ENCODE measurements at regions not wholly inside any gene's neighbourhood (a gene's known extent, or its start where the extent isn't known, plus 50 kb on each side); places are given as distances from the start of the nearest gene placed in this dataset.

GRCh38 chr2:192628017-192628416 lies 433.3 kb upstream of the TMEFF2 start (continued):
- TF ChIP-seq CBX5 (IDR thresholded peaks at IDR 0.05; ENCODE audit: low read depth, low read length): no peak

- Histone ChIP-seq H4K91ac (replicated peaks; ENCODE audit: insufficient read length, low read length) (no peak overlapping the region), H2BK120ac (replicated peaks; ENCODE audit: low read depth, low read length) (no peak overlapping the region), H3K18ac (ENCODE audit: extremely low read depth, low read length) (no peak overlapping the region), H3K9me3 (ENCODE audit: insufficient read depth in 2 of 2, low read depth in 1 of 2, low read length in 1 of 2) (no peaks in the 10 kb centered on the region), H3K4me3 (ENCODE audit: extremely low read depth in 1 of 4, insufficient read depth in 2 of 4, low read depth in 3 of 4, low read length in 4 of 4) (no peak overlapping the region), H2BK15ac (ENCODE audit: low read length) (no peak overlapping the region), H3K27ac (ENCODE audit: low read depth, low read length) (no peak overlapping the region), H3K14ac (ENCODE audit: insufficient read length) (no peak overlapping the region), H3K36me3 (ENCODE audit: control insufficient read depth in 2 of 4, insufficient read depth in 4 of 4, low read length in 3 of 4) (no peaks in the 10 kb centered on the region), H3K79me2 (ENCODE audit: control insufficient read depth in 1 of 2, insufficient read depth in 2 of 2, low read length in 2 of 2) (no peaks in the 10 kb centered on the region), H2BK5ac (ENCODE audit: low read depth, low read length) (no peak overlapping the region), H4K8ac (ENCODE audit: extremely low read depth, insufficient read depth, low read length) (no peak overlapping the region), H2BK20ac (ENCODE audit: low read length) (no peak overlapping the region), H3K4me2 (ENCODE audit: insufficient read depth in 1 of 2, low read depth in 2 of 2, low read length in 2 of 2) (no peak overlapping the region), H4K5ac (ENCODE audit: insufficient read length, low read depth, low read length) (no peak overlapping the region), H3K27me3 (replicated peaks in 1 of 4; ENCODE audit: control insufficient read depth in 3 of 4, extremely low read depth in 1 of 4, insufficient read depth in 3 of 4, low read length in 3 of 4) (no peaks in the 10 kb centered on the region), H2AFZ (ENCODE audit: low read length) (no peak overlapping the region), H3K56ac (replicated peaks; ENCODE audit: insufficient read length, low read depth, low read length) (no peak overlapping the region), H3K4ac (replicated peaks; ENCODE audit: insufficient read length, low read depth, low read length) (no peak overlapping the region), H3K9ac (replicated peaks in 1 of 4; ENCODE audit: extremely low read depth in 1 of 4, low read depth in 3 of 4, low read length in 3 of 4) (no peak overlapping the region), H3K23ac (ENCODE audit: insufficient read length) (no peak overlapping the region), H3K79me1 (ENCODE audit: low read depth, low read length) (no peaks in the 10 kb centered on the region), H3K23me2 (ENCODE audit: low read depth, low read length) (no peaks in the 10 kb centered on the region), H2AK5ac (ENCODE audit: low read depth, low read length) (no peak overlapping the region), H4K20me1 (replicated peaks in 1 of 2; ENCODE audit: control insufficient read depth in 1 of 2, insufficient read depth in 2 of 2, low read length in 2 of 2) (no peaks in the 10 kb centered on the region), H3K4me1 (replicated peaks in 1 of 4; ENCODE audit: control insufficient read depth in 3 of 4, insufficient read depth in 4 of 4, low read length in 3 of 4) (no peaks in the 10 kb centered on the region), H2BK12ac (ENCODE audit: low read depth, low read length) (no peak overlapping the region)
- no peak for FAIRE-seq
- no peak for DNase-seq (ENCODE audit: low read depth in 1 of 2, low spot score in 2 of 2)
- ChIA-PET POLR2A (ENCODE audit: partially characterized antibody) (no interaction called here), CTCF (ENCODE audit: partially characterized antibody) (no interaction called here)
- TF ChIP-seq EGR1 (IDR thresholded peaks at IDR 0.05; ENCODE audit: borderline replicate concordance, low read depth, low read length): no peak
- TF ChIP-seq JUN (IDR thresholded peaks at IDR 0.05; ENCODE audit: low read depth, low read length): no peak
- TF ChIP-seq MAX (IDR thresholded peaks at IDR 0.05): no peak
- TF ChIP-seq RFX5 (IDR thresholded peaks at IDR 0.05; ENCODE audit: borderline replicate concordance, low read depth, low read length): no peak
- no peak for TF ChIP-seq RBBP5 (IDR thresholded peaks at IDR 0.05; ENCODE audit: borderline replicate concordance, low read depth, low read length)
- no peak for TF ChIP-seq HDAC6 (IDR thresholded peaks at IDR 0.05; ENCODE audit: low read depth, low read length)
- TF ChIP-seq CTBP2 (IDR thresholded peaks at IDR 0.05; ENCODE audit: borderline replicate concordance, insufficient read depth, insufficient read length, low read length): no peak
- TF ChIP-seq ATF3 (IDR thresholded peaks at IDR 0.05; ENCODE audit: insufficient read depth, low read depth, low read length): no peak
- TF ChIP-seq SIN3A (conservative IDR thresholded peaks at IDR 0.05 in 1 of 2, IDR thresholded peaks at IDR 0.05 in 1 of 2; ENCODE audit: low read depth in 1 of 2, low read length in 2 of 2): no peak
- TF ChIP-seq RNF2 (IDR thresholded peaks at IDR 0.05; ENCODE audit: borderline replicate concordance, low read depth, low read length, missing control alignments, poor library complexity, severe bottlenecking): no peak
- no peak for TF ChIP-seq E2F6 (IDR thresholded peaks at IDR 0.05)
Measured at GRCh38 chr2:192615105-192615504, 420.4 kb upstream of the TMEFF2 start.
